GM21367 (cell line): ENCODE measurements at regions not wholly inside any gene's neighbourhood (a gene's known extent, or its start where the extent isn't known, plus 50 kb on each side); places are given as distances from the start of the nearest gene placed in this dataset.
"Not testable (repeated sequence)": the region's sequence is repeated elsewhere in the genome, so short reads cannot be mapped to it uniquely, and the experiment has no call there.

Source experiments
- ATAC-seq: cut with Tn5 transposase; IDR thresholded peaks from one replicate; pipeline ENCODE4 v1.9.1; 2021; ENCODE audit not compliant: unreplicated experiment

GRCh38 chr1:177431123-177431522 lies 260.4 kb downstream of the BRINP2 start:
- ATAC-seq, result no peak

GRCh38 chr1:177429234-177429633 lies 258.5 kb downstream of the BRINP2 start:
- ATAC-seq, result no peak

GRCh38 chr1:177427811-177428210 lies 257.1 kb downstream of the BRINP2 start:
- ATAC-seq, result no peak

GRCh38 chr1:177426497-177426896 lies 255.7 kb downstream of the BRINP2 start:
- ATAC-seq, result no peak

- no peak for ATAC-seq
Measured at GRCh38 chr1:177425199-177425598, 254.4 kb downstream of the BRINP2 start.

GRCh38 chr1:177424744-177425143 lies 254.0 kb downstream of the BRINP2 start:
- no peak for ATAC-seq

GRCh38 chr1:177423090-177423489 lies 252.3 kb downstream of the BRINP2 start:
- ATAC-seq, result no peak

- ATAC-seq, result no peak
Measured at GRCh38 chr1:177413982-177414596, 243.3 kb downstream of the BRINP2 start.

- ATAC-seq, result no peak
Measured at GRCh38 chr1:177411381-177411780, 240.6 kb downstream of the BRINP2 start.

- no peak for ATAC-seq
Measured at GRCh38 chr1:177410179-177410766, 239.5 kb downstream of the BRINP2 start.

GRCh38 chr1:177406323-177406722 lies 235.6 kb downstream of the BRINP2 start:
- ATAC-seq, result not testable (repeated sequence)

GRCh38 chr1:177392336-177392735 lies 221.6 kb downstream of the BRINP2 start:
- ATAC-seq, result no peak

- ATAC-seq, result no peak
Measured at GRCh38 chr1:177385760-177386698, 215.3 kb downstream of the BRINP2 start.

GRCh38 chr1:177384461-177384860 lies 213.7 kb downstream of the BRINP2 start:
- ATAC-seq, result no peak

GRCh38 chr1:177383715-177384114 lies 213.0 kb downstream of the BRINP2 start:
- ATAC-seq, result no peak

- no peak for ATAC-seq
Measured at GRCh38 chr1:177377866-177378265, 207.1 kb downstream of the BRINP2 start.

GRCh38 chr1:177368255-177368654 lies 197.5 kb downstream of the BRINP2 start:
- no peak for ATAC-seq

GRCh38 chr1:177366091-177366490 lies 195.3 kb downstream of the BRINP2 start:
- ATAC-seq, result no peak

GRCh38 chr1:177360791-177361190 lies 190.0 kb downstream of the BRINP2 start:
- no peak for ATAC-seq

- ATAC-seq, result no peak
Measured at GRCh38 chr1:177356674-177357435, 186.1 kb downstream of the BRINP2 start.

GRCh38 chr1:177355575-177355974 lies 184.8 kb downstream of the BRINP2 start:
- no peak for ATAC-seq
